ENCODE measurements at regions not wholly inside any gene's neighbourhood (a gene's known extent, or its start where the extent isn't known, plus 50 kb on each side); places are given as distances from the start of the nearest gene placed in this dataset.
"Not testable (repeated sequence)": the region's sequence is repeated elsewhere in the genome, so short reads cannot be mapped to it uniquely, and the experiment has no call there.

DNA sequence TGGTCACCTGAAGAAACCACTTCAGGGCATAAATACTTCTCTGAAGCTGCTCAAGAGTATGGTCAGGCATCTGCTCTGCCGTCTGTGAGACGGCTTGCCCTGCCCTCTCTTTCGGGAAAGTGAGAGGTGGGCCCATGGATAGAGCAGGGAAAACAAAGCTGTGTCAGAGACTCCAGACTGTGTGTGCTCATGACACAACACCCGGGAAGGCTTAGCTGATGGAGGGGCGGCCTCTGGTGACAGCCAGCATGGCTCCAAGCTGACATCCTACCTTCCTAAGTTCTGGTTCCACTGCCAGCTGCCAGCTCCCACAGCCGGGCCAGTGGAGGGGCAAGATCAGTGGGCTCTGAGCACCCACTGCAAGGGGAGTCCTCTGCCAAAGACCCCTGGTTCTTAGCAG, 215.3 kb downstream of the ANKRD30B start:
- no peak for DNase-seq (ENCODE audit: low read depth)

GRCh38 chr18:14964002-14964401, 216.0 kb downstream of the ANKRD30B start:
- no peak for DNase-seq (ENCODE audit: low read depth)

DNA sequence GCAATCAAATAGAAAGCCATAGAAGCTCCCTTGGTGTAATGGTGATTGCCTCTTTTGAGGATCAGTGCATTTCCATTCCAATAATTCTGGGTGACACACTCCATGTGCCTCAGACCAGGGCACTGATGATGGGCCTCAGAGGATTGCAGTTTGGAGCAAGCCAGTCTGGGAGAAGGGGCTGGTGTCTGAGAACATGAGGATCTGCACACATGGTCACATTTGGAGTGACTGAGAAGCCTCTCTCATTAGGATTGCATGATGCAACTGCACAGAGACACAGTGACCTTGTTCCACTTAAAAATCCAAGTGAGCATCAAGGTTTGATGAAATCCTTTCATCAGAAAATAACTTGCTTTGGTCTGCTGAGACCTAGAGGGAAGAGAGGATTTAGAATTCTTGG, 216.4 kb downstream of the ANKRD30B start:
- no peak for DNase-seq (ENCODE audit: low read depth)

DNA sequence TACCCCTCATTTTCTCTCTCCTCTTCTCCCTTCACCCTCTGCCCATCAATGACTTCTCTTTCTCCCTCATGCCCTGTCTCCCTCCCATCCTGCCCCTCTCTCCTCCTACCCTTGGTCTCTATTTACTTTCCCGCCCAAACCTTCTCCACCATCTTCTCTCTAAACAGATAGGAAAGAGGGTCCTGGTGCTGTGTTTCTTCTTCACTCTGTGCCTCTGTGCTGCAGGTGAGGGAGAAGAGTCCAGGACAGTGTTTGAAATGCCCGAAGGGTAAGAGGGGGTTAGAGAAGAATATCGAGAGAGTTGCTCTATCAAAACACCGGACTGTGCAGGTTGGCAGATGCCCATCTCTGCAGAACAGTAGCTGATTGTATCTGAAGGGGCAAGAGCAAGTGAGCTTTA, 217.0 kb downstream of the ANKRD30B start:
- not testable (repeated sequence) for DNase-seq (ENCODE audit: low read depth)

GRCh38 chr18:14965553-14965952, 217.6 kb downstream of the ANKRD30B start:
- DNase-seq (ENCODE audit: low read depth) = no peak

- not testable (repeated sequence) for DNase-seq (ENCODE audit: low read depth)
Observed at GRCh38 chr18:14967246-14967645, 219.3 kb downstream of the ANKRD30B start.

DNA sequence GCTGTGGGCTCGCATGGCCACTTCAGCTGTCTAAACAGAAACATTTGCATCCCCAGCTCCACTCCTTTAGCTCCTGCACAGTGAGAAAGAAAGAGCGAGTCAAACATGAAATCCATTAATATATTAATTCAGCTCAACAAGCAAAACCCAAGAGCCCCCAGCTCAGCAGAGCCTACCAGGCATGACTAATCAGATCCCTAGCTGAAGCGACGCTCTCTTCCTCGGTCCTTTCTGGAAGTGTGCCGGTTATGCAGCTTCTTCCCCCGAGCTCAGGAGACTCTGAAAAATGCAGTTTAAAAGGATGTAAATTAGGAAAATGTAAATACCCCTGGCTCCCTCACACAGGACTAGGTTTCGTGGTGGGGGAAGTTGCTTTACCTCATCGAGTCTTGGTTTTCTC, 221.5 kb downstream of the ANKRD30B start:
- DNase-seq (ENCODE audit: low read depth) = no peak

DNA sequence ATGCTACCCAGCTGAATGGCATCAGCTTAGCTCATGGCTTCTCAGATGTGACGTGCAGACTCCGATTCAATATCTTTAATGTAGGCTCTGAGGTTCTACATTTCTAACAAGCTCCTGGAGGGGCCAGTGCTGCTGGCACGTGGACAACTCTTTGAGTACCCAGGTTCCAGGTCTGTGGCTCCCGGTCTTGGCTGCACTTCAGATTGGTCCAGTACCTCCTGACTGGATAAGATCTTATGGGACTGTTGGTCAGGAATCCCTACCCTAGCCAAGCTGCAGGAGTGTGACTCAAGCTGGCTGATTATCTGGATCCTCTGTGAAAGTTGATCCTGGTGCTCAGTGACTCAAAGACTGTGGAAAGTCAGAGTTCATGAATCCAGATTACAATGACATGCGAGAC, 222.1 kb downstream of the ANKRD30B start:
- peak; percentile 51 for DNase-seq (ENCODE audit: low read depth)

- peak; percentile 61 for DNase-seq (ENCODE audit: low read depth)
Observed at GRCh38 chr18:14971461-14972185, 223.7 kb downstream of the ANKRD30B start.

- not testable (repeated sequence) for DNase-seq (ENCODE audit: low read depth)
Observed at GRCh38 chr18:14973421-14973820, 225.4 kb downstream of the ANKRD30B start.

DNA sequence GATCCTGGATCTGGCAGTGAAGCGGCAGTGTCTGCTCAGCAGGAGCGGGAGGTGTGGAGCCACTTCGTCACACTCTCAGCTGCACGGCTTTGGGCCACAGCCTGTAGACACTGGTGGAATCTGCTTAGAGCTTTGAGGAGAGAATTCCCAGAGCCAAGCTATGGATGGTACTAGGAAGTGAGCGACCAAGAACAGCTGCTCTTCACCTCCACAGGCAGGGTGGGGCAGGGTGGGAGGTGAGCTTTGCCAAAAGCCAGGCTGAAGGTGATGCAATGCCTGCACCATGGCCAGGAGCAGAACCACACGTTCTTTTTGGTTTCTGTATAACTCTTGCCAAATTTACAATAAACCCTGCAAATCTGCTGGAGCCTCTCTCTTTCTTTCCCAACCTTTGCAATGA, 226.1 kb downstream of the ANKRD30B start:
- no peak for DNase-seq (ENCODE audit: low read depth)

GRCh38 chr18:14974576-14974975, 226.6 kb downstream of the ANKRD30B start:
- no peak for DNase-seq (ENCODE audit: low read depth)

DNA sequence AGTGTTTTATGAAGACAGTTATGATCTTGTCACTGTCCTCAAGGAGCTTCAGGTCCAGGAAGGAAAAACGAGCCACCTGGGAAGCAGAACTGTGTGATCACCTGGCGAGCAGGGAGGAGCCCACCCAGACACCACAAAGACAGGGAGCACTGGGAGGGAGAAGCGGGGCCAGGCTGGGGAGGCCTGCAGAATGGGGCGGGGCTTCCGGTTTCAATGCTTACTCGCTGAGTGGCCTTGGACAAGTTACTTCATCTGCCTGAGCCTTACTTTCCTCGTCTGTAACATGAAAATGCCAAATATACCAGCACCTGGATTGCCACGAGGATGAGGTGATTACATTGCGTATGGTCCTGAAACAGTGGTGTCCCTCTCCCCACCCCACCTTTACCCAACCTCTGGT, 227.5 kb downstream of the ANKRD30B start:
- no peak for DNase-seq (ENCODE audit: low read depth)

- DNase-seq (ENCODE audit: low read depth) = no peak
Observed at GRCh38 chr18:14976736-14977430, 228.9 kb downstream of the ANKRD30B start.

- no peak for DNase-seq (ENCODE audit: low read depth)
Observed at GRCh38 chr18:14978191-14978590, 230.2 kb downstream of the ANKRD30B start.

GRCh38 chr18:14978962-14979535, 231.1 kb downstream of the ANKRD30B start:
- no peak for DNase-seq (ENCODE audit: low read depth)

- DNase-seq (ENCODE audit: low read depth) = no peak
Observed at GRCh38 chr18:14979875-14980274, 231.9 kb downstream of the ANKRD30B start.

DNA sequence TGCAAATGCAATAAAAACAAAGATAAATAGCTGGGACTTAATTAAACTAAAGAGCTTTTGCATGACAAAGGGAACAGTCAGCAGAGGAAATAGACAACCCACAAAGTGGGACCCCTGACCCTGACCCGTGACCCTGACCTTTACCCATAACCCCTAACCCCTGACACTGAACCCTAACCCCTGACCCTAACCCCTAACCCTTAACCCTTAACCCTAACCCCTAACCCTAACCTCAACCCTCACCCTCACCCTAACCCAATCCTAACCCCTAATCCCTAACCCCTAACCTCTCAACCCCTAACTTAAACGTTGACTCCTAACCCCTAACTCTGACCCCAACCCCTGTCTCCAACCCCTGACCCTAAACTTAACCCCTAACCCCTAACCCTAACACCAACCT, 236.6 kb downstream of the ANKRD30B start:
- DNase-seq (ENCODE audit: low read depth) = not testable (repeated sequence)

DNA sequence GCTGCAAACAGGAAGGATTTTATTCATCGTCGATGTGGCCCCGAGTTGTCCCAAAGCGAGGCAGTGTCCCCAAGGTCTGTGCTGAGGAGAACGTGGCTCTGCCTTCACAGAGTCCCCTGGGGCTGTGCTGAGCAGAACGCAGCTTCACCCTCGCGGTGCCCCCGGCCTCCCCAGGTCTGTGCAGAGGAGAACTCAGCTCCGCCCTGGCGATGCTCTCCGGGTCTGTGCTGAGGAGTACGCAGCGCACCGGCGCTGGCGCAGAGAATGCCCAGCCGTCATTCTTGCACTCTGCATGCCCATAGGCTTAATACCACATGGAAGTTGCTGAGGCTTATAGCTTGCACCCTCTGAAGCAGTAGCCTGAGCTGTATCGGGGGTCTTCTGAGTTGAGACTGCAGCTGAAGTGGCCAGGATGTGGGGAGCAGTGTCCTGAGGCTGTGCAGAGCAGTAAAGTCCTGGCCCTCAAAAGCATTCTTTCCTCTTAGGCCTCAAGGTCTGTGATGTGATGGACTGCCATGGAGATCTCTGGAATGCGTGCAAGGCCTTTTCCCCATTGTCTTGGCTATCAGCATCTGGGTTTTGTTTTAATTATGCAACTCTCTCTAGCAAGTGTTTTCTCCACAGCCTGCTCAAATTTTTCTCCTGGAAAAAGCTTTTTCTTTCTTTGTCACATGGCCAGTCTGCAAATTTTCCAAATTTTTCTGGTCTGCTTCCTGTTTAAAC, 237.5 kb downstream of the ANKRD30B start:
- DNase-seq (ENCODE audit: low read depth) = peak; percentile 54

GRCh38 chr18:14987377-14987776, 239.4 kb downstream of the ANKRD30B start:
- DNase-seq (ENCODE audit: low read depth) = not testable (repeated sequence)

DNA sequence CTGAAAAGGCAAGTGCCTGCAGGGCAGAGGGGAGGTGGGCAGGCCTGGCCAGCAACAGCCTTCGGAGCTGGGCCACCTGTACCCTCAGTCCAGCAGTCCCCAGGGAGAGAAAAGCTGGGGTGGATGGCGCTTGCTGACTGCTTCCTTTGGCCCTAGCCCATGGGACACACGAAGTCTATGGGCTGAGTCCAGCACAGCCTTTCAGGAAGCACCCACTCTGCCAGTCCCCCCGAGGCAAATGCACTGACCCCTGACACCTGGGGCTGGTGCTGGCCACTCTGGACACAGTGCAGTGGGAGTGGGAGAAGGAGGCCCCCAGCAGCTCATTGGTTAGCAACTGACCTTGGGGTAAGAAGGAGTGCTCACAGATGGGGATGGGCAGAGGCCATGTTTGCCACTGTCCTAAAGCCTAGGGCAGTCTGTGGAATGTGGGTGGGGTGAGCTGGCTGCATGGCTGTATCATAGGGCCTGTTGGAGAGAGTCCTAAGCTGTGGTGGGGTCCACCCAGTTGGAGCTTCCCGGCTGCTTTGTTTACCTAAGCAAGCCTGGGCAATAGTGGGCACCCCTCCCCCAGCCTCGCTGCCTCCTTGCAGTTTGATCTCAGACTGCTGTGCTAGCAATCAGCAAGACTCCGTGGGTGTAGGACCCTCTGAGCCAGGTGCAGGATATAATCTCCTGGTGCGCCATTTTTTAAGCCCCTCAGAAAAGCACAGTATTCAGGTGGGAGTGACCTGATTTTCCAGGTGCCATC, 240.2 kb downstream of the ANKRD30B start:
- not testable (repeated sequence) for DNase-seq (ENCODE audit: low read depth)

GRCh38 chr18:14989569-14989968, 241.6 kb downstream of the ANKRD30B start:
- DNase-seq (ENCODE audit: low read depth) = not testable (repeated sequence)

Measured in GM04503 (cell line).